ENCODE measurements at regions not wholly inside any gene's neighbourhood (a gene's known extent, or its start where the extent isn't known, plus 50 kb on each side); places are given as distances from the start of the nearest gene placed in this dataset.

GRCh38 chr3:134427400-134428111 is 53.3 kb upstream of the AMOTL2 start:
- Mint-ChIP-seq H3K36me3 (no peaks in the 10 kb centered on the region), H3K4me3 (no peak overlapping the region), H3K27ac (peak overlapping the region in 1 of 7 donors; percentile 21), H3K4me1 (no peaks in the 10 kb centered on the region), H3K9me3 (no peaks in the 10 kb centered on the region), H3K27me3 (ENCODE audit: low read depth in 3 of 3) (peaks cover 4 to 10% (median 9%) of the 10 kb centered on the region in 3 donors)
- Histone ChIP-seq H3K27me3 (ENCODE audit: control insufficient read depth in 2 of 2, insufficient read depth in 2 of 2, low read length in 2 of 2) (peaks cover 0 to under 1% of the 10 kb centered on the region in 2 donors), H3K9ac (ENCODE audit: insufficient read depth, low read length, poor library complexity, severe bottlenecking) (no peak overlapping the region), H3K9me3 (replicated peaks in 1 of 2; ENCODE audit: control insufficient read depth in 1 of 2, insufficient read depth in 1 of 2, low read length in 2 of 2) (no peaks in the 10 kb centered on the region), H3K4me1 (ENCODE audit: control insufficient read depth in 1 of 2, insufficient read depth in 2 of 2, low read length in 2 of 2) (no peaks in the 10 kb centered on the region), H3K4me2 (replicated peaks; ENCODE audit: extremely low read depth, low read length, poor library complexity, severe bottlenecking) (no peak overlapping the region), H3K27ac (ENCODE audit: low read depth in 1 of 2, low read length in 2 of 2) (no peak overlapping the region), H3K4me3 (replicated peaks in 1 of 3; ENCODE audit: low read depth in 2 of 3, low read length in 3 of 3) (no peak overlapping the region), H3K79me2 (ENCODE audit: insufficient read depth, low read length) (no peaks in the 10 kb centered on the region), H2AFZ (ENCODE audit: insufficient read depth, low read depth, low read length, poor library complexity, severe bottlenecking) (no peak overlapping the region), H3K36me3 (replicated peaks in 1 of 2; ENCODE audit: control insufficient read depth in 1 of 2, insufficient read depth in 2 of 2, low read length in 2 of 2) (no peaks in the 10 kb centered on the region), H4K20me1 (ENCODE audit: insufficient read depth, low read length) (no peaks in the 10 kb centered on the region)
- 97% methylated on average over 10 of the region's 15 CpGs for WGBS (ENCODE audit: insufficient coverage)
- intact Hi-C loops (cut with micrococcal nuclease), result no loop called here
- DNase-seq, result no peak
- no peak for TF ChIP-seq CTCF (IDR thresholded peaks at IDR 0.05)

- no peak for DNase-seq
- no peaks in the 10 kb centered on the region for H3K79me2 ChIP-seq (ENCODE audit: insufficient read depth, low read length)
- no peaks in the 10 kb centered on the region for H3K36me3 ChIP-seq (replicated peaks in 1 of 2; ENCODE audit: control insufficient read depth in 1 of 2, insufficient read depth in 2 of 2, low read length in 2 of 2)
- WGBS (ENCODE audit: insufficient coverage), result 97% methylated on average over 5 of the region's 9 CpGs
- Mint-ChIP-seq H3K27ac (no peak overlapping the region), H3K36me3 (no peaks in the 10 kb centered on the region), H3K4me1 (no peaks in the 10 kb centered on the region), H3K27me3 (ENCODE audit: low read depth in 3 of 3) (peaks cover 4 to 8% (median 7%) of the 10 kb centered on the region in 3 donors), H3K4me3 (no peak overlapping the region), H3K9me3 (no peaks in the 10 kb centered on the region)
- no peak overlapping the region for H2AFZ ChIP-seq (ENCODE audit: insufficient read depth, low read depth, low read length, poor library complexity, severe bottlenecking)
- H3K4me1 ChIP-seq (ENCODE audit: control insufficient read depth in 1 of 2, insufficient read depth in 2 of 2, low read length in 2 of 2), result no peaks in the 10 kb centered on the region
- H3K27ac ChIP-seq (ENCODE audit: low read depth in 1 of 2, low read length in 2 of 2), result no peak overlapping the region
- no peaks in the 10 kb centered on the region for H4K20me1 ChIP-seq (ENCODE audit: insufficient read depth, low read length)
- intact Hi-C loops (cut with micrococcal nuclease), result no loop called here
- TF ChIP-seq CTCF (IDR thresholded peaks at IDR 0.05), result no peak
- no peaks in the 10 kb centered on the region for H3K27me3 ChIP-seq (ENCODE audit: control insufficient read depth in 2 of 2, insufficient read depth in 2 of 2, low read length in 2 of 2)
- no peak overlapping the region for H3K4me3 ChIP-seq (replicated peaks in 1 of 3; ENCODE audit: low read depth in 2 of 3, low read length in 3 of 3)
- no peak overlapping the region for H3K4me2 ChIP-seq (replicated peaks; ENCODE audit: extremely low read depth, low read length, poor library complexity, severe bottlenecking)
- no peak overlapping the region for H3K9ac ChIP-seq (ENCODE audit: insufficient read depth, low read length, poor library complexity, severe bottlenecking)
- no peaks in the 10 kb centered on the region for H3K9me3 ChIP-seq (replicated peaks in 1 of 2; ENCODE audit: control insufficient read depth in 1 of 2, insufficient read depth in 1 of 2, low read length in 2 of 2)
These were observed 52.5 kb upstream of the AMOTL2 start for GRCh38 chr3:134426660-134427181.
